Osteoblast (primary cell): ENCODE measurements at regions not wholly inside any gene's neighbourhood (a gene's known extent, or its start where the extent isn't known, plus 50 kb on each side); places are given as distances from the start of the nearest gene placed in this dataset.
"Not testable (repeated sequence)": the region's sequence is repeated elsewhere in the genome, so short reads cannot be mapped to it uniquely, and the experiment has no call there.

ENCODE experiments used
- DNase-seq: peaks from one replicate; pipeline ENCODE4 v3.0.0; 2011; ENCODE audit warnings: low spot score, mixed read lengths; ENCODE audit not compliant: insufficient read length; ENCODE audit errors: missing footprints
- H2AFZ ChIP-seq: 2 replicates; pipeline ENCODE4 v1.6.0; 2011; ENCODE audit warnings: mild to moderate bottlenecking, low read length
- H3K27ac ChIP-seq: 2 replicates; pipeline ENCODE4 v1.5.1; 2011; ENCODE audit warnings: mild to moderate bottlenecking, low read depth, low read length, moderate library complexity
- H3K27me3 ChIP-seq: 2 replicates; pipeline ENCODE4 v1.6.0; 2012; ENCODE audit warnings: mild to moderate bottlenecking, control low read depth, inconsistent platforms, low read length, moderate library complexity; ENCODE audit not compliant: insufficient read depth
- H3K36me3 ChIP-seq: 2 replicates; pipeline ENCODE4 v1.5.1; 2011; ENCODE audit warnings: mild to moderate bottlenecking, low read length, control low read depth, moderate library complexity; ENCODE audit not compliant: insufficient read depth
- H3K4me1 ChIP-seq: 2 replicates; pipeline ENCODE4 v1.5.1; 2011; ENCODE audit warnings: mild to moderate bottlenecking, low read length, control low read depth, moderate library complexity; ENCODE audit not compliant: insufficient read depth
- H3K4me2 ChIP-seq: 2 replicates; pipeline ENCODE4 v1.6.0; 2011; ENCODE audit warnings: mild to moderate bottlenecking, low read length; ENCODE audit not compliant: insufficient read depth
- H3K4me3 ChIP-seq: fragments of 200-600 bp; sonication (generic); 3 replicates; pipeline ENCODE4 v1.5.1; 2012; ENCODE audit warnings: mild to moderate bottlenecking, low read length, inconsistent platforms; ENCODE audit not compliant: insufficient read depth
- H3K79me2 ChIP-seq: 2 replicates; pipeline ENCODE4 v1.6.0; 2012; ENCODE audit warnings: mild to moderate bottlenecking, low read length, control low read depth, inconsistent platforms; ENCODE audit not compliant: insufficient read depth
- H3K9me3 ChIP-seq: 2 replicates; pipeline ENCODE4 v1.5.1; 2011; ENCODE audit warnings: low read depth, low read length, control low read depth
- H4K20me1 ChIP-seq: 2 replicates; pipeline ENCODE4 v1.6.0; 2012; ENCODE audit warnings: mild to moderate bottlenecking, low read length, control low read depth; ENCODE audit not compliant: insufficient read depth
- CTCF ChIP-seq: IDR thresholded peaks from 2 replicates; pipeline ENCODE4 v1.5.1; 2011; ENCODE audit warnings: mild to moderate bottlenecking, low read depth, low read length, moderate library complexity; ENCODE audit errors: extremely low read depth

DNA sequence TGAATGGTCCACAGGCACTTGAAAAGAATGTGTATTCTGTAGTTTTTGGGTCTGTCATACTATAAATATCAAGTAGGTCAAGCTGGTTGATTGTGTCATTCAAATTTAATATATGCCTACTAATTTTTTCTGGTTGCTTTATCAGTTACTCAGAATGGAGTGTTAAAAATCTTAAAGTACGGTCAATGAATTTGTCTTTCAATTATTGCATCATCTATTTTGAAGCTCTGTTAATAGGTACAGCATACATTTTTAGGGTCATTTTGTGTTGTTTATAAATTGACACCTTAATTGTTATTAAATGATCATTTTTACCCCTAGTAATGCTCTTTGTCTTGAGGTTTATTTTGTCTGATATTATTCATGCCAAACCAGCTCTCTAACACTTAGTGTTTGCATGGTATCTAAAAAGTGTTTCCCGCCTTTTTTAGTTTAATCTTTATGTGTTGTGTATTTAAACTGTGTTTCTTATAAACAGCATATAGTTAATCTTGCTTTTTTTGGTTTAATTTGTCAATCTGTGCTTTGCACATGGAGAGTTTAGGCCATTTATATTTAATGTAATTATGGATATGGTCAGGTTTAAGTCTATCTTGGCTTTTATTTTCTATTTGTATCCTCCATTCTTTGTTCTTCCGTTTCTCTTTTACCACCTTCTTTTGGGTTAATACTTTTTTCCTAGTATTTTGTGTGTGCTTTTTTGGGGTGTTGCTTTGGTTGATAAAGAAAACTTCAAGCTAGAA lies 204.9 kb upstream of the EEF2KMT start:
- TF ChIP-seq CTCF, result no peak
- Histone ChIP-seq H3K27ac (no peak overlapping the region), H3K36me3 (no peaks in the 10 kb centered on the region)

DNA sequence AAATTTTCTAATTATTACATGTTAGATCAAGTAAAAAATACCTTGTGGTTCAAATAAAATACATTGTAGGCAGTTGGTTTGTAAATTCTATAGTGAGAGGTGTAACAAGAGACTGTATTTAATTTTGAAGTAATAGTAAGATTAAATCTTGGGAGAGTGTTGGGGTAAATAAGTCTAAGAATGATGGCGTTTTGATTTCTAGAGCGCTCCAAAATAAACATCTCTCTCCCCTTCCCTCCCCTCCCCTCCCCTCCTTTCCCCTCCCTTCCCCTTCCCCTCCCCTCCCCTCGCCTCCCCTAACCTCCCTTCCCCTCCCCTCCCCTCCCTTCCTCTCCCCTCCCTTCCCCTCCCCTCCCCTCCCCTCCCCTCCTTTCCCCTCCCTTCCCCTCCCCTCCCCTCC lies 200.6 kb upstream of the EEF2KMT start:
- no peak overlapping the region for H3K27ac ChIP-seq
- DNase-seq, result no peak
- H3K4me2 ChIP-seq, result no peak overlapping the region
- no peaks in the 10 kb centered on the region for H3K36me3 ChIP-seq
- no peaks in the 10 kb centered on the region for H3K9me3 ChIP-seq
- no peaks in the 10 kb centered on the region for H4K20me1 ChIP-seq
- H3K27me3 ChIP-seq, result no peaks in the 10 kb centered on the region
- no peaks in the 10 kb centered on the region for H3K79me2 ChIP-seq
- H3K4me1 ChIP-seq, result no peaks in the 10 kb centered on the region
- no peak overlapping the region for H2AFZ ChIP-seq
- TF ChIP-seq CTCF, result no peak
- H3K4me3 ChIP-seq, result no peak overlapping the region

More for the DNA sequence above, 204.9 kb upstream of the EEF2KMT start:
- peaks cover 2% of the 10 kb centered on the region for H3K9me3 ChIP-seq
- H3K4me1 ChIP-seq, result no peaks in the 10 kb centered on the region
- H2AFZ ChIP-seq, result no peak overlapping the region
- H4K20me1 ChIP-seq, result no peaks in the 10 kb centered on the region
- no peak for DNase-seq
- H3K4me3 ChIP-seq, result no peak overlapping the region
- H3K79me2 ChIP-seq, result no peaks in the 10 kb centered on the region
- H3K4me2 ChIP-seq, result no peak overlapping the region
- no peaks in the 10 kb centered on the region for H3K27me3 ChIP-seq

DNA sequence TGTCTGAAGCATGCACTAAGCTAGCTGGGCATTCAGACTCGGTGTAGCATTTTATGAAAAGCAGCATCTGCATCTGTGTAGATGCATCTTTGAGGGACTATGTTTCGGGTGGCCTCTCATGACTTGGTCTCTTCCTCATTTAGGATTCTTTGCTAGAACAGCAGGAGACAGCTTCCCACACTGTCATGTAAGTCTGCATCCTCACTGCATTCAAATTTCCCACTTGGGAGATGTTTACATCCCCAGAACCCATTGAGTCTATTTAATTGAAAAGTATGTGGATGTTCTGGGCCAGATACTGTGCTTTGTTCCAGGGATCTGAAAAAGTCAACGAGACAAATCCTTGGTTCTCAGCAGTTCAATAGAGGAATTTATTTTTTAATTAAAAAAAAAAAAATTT lies 198.6 kb upstream of the EEF2KMT start:
- H3K27me3 ChIP-seq, result no peaks in the 10 kb centered on the region
- TF ChIP-seq CTCF, result no peak
- no peak overlapping the region for H3K27ac ChIP-seq
- H3K4me2 ChIP-seq, result no peak overlapping the region
- no peaks in the 10 kb centered on the region for H3K9me3 ChIP-seq
- H2AFZ ChIP-seq, result no peak overlapping the region
- H4K20me1 ChIP-seq, result no peaks in the 10 kb centered on the region
- no peak overlapping the region for H3K4me3 ChIP-seq
- no peaks in the 10 kb centered on the region for H3K36me3 ChIP-seq
- H3K4me1 ChIP-seq, result no peaks in the 10 kb centered on the region
- DNase-seq, result no peak
- no peaks in the 10 kb centered on the region for H3K79me2 ChIP-seq

DNA sequence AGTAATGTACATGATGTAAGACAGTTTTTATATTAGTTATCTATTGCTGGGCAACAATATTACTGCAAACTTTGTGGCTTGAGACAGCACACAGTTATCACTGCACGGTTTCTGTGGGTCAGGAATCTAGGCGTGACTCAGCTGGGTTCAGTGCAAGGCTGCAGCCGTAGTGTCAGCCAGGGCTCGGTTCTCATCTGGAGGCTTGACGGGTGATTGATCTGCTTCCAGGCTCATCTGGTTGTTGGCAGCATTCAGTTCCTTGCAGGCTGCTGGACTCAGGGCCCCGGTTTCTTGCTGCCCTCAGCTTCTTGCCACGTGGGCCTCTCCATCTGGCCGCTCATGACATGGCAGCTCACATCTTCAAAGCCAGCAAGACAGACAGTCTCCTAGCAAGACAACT lies 197.7 kb upstream of the EEF2KMT start:
- H3K79me2 ChIP-seq, H3K27me3 ChIP-seq, H3K9me3 ChIP-seq, DNase-seq, H3K4me2 ChIP-seq, H3K27ac ChIP-seq, H4K20me1 ChIP-seq, H2AFZ ChIP-seq, H3K4me1 ChIP-seq, H3K36me3 ChIP-seq, H3K4me3 ChIP-seq: not testable (repeated sequence)

DNA sequence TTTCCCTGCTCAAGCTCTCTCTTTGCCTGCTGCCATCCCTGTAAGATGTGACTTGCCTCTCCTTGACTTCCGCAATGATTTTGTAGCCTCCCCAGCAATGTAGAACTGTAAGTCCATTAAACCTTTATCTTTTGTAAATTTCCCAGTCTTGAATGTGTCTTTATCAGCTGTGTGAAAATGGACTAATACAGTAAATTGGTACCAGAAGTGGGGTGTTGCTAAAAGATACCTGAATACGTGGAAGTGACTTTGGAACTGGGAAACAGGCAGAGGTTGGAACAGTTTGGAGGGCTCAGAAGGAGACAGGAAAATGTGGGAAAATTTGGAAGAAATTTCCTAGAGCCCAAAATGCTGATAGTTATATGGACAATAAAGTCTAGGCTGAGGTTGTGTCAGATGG lies 184.6 kb upstream of the EEF2KMT start:
- H3K79me2 ChIP-seq, H3K36me3 ChIP-seq, H2AFZ ChIP-seq, H3K9me3 ChIP-seq, H3K27ac ChIP-seq, H3K4me1 ChIP-seq, H3K27me3 ChIP-seq, H4K20me1 ChIP-seq, H3K4me2 ChIP-seq, DNase-seq, H3K4me3 ChIP-seq: not testable (repeated sequence)
